ENCODE measurements at regions not wholly inside any gene's neighbourhood (a gene's known extent, or its start where the extent isn't known, plus 50 kb on each side); places are given as distances from the start of the nearest gene placed in this dataset.

GRCh38 chr14:43258396-43258795 lies 1248.7 kb downstream of the FSCB start:
- TF ChIP-seq CTCF (conservative IDR thresholded peaks at IDR 0.05) (no peak), ZFX (IDR thresholded peaks at IDR 0.05) (no peak)
